Esophagus mucosa (tissue), 1 donor: ENCODE measurements at regions not wholly inside any gene's neighbourhood (a gene's known extent, or its start where the extent isn't known, plus 50 kb on each side); places are given as distances from the start of the nearest gene placed in this dataset.
A peak's percentile ranks its signal among the peaks of the same experiment; 100 is the strongest.

Experiments used
- ATAC-seq: fragments of 200-7000 bp; cut with Tn5 transposase; one replicate; pipeline ENCODE4 v1.9.1; 2020
- donor health status: DM: yes; HTN: yes; CAD: no.

GRCh38 chr9:11749396-11749795 lies 943.8 kb upstream of the TYRP1 start:
- ATAC-seq = no peak

DNA sequence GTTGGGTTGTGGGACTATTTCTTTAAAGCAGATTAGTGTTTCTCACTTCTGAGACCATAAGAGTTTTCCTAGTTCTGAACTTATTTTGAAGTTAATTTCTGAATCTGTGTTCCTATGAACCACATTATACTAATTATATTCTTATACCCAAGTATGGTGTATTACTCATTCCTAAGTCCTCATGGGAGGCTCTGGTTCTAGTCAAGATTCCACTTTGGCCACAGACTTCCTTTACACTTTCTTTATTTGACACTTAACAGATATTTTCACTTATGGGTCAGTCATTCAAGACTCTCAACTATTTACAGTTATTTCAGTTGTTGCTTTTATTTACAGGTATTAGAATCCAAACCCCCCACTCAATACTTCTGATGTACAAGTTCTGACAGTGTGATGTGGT lies 937.2 kb upstream of the TYRP1 start:
- ATAC-seq = no peak

DNA sequence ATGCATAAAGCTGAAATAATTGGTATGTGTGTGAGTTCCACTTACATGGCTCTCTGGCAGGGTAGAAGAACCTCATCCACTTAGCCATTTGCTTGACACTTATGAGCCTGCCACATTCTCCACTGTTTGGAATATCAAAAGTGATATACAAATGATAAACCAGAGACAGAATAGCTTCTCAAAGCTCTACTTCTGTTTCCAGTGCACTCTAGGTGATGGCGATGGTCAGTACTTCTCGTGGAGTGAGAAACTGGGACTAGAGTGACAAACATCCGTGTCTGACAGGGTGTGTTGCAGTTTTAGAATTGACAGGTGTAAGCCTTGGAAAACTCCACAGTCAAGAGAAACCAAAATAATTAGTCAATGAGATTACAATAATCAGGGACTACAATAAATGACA lies 935.8 kb upstream of the TYRP1 start:
- no peak for ATAC-seq

GRCh38 chr9:11758016-11758415 lies 935.2 kb upstream of the TYRP1 start:
- no peak for ATAC-seq

- ATAC-seq = no peak
These were observed 913.2 kb upstream of the TYRP1 start for GRCh38 chr9:11779971-11780370.

- ATAC-seq = no peak
These were observed 900.3 kb upstream of the TYRP1 start for GRCh38 chr9:11792870-11793269.

DNA sequence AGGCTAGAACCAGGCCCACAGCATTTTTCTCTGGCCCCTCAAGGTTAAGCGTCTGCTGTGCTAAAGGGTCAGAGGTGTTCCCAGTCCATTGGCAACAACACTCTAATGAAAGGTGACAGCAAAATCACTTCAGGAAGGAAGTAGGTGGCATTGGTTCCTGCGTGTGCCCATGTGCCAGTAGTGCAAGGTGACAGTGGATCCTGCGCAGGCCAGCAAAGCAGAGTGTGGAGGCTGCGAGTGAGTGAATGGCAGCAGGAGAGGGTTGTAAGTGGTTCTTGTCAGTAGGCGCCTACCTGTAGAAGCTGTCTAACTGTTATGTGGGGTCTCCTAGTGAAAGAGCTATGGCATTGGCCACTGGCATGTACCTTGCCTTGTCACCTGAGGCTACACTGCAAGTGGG lies 898.2 kb upstream of the TYRP1 start:
- ATAC-seq = no peak

GRCh38 chr9:11805969-11806368 lies 887.2 kb upstream of the TYRP1 start:
- no peak for ATAC-seq

- ATAC-seq = no peak
These were observed 871.7 kb upstream of the TYRP1 start for GRCh38 chr9:11821306-11821975.

DNA sequence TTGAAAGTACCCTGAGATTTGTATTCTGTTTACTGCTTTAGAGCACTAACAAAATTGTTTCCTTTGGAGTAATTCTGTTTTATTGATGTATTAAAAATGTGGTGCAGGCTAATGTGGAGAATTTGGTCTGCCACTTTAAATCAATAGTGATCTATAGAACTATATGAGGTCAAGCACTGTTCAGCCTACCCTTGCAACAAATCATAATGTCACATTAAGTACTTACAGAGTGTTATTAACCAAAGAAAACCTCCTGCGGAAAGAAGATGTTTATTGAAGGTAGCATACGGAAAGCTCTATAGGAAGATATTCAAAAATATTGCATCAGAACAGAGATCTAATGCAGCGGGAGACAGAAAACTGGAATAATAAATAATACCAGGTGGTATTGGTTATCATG lies 865.0 kb upstream of the TYRP1 start:
- ATAC-seq = no peak

DNA sequence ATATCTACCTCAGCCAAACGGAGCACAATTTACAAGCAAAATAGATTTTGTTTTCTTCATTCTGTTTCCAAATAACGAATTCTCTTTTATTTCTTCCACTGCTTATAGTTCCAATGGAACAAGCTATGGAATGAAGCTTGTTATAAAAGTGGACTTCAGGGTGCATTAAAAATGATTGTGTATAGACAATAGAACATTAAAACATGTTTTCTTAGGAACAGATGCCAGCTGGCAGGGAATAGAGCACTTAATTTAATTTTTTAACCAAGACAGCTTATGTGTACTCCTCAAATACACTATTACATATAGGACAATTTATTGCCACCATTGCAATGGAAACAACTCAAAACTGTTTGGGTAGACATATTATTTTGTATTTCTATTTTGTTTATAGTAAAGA lies 860.1 kb upstream of the TYRP1 start:
- no peak for ATAC-seq

DNA sequence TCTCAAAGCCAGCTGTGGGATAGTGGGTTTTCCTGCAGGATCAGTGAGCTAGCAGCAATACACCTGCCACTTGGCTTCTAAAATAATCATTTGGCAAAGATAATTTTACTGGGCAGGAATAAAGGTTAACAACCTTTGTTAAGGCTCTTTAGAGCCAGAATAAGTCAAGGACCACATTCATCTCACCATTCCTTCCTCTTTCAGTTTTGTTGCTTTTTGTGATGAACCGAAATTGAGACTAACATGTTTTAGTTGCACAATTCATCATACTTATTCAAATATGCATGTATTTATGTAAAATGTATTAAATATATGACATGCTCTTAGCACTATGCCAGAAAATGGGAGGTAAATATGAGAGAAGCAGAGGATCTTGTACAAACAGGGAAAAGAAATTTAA lies 824.4 kb upstream of the TYRP1 start:
- ATAC-seq = no peak

DNA sequence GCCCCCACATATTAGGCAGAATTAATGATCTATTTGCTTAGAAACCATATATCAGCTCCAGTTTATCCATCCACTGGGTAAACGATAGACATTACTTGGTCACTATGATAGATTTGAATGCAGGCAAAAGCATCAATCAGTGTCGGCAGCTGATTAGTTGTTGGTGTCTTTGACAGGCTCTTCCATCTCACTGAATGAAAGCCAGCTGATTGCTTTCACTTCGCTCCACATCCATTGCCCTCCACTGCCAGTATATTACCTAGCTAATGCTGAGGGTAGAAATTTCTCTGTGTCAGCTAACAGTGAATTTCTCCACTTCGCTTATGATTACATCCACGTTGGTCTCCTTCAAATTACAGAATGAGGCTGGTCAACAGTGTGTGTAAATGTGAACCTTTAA lies 821.3 kb upstream of the TYRP1 start:
- ATAC-seq = no peak

- no peak for ATAC-seq
These were observed 820.7 kb upstream of the TYRP1 start for GRCh38 chr9:11872471-11872870.

- no peak for ATAC-seq
These were observed 818.8 kb upstream of the TYRP1 start for GRCh38 chr9:11874414-11874813.

- no peak for ATAC-seq
These were observed 800.8 kb upstream of the TYRP1 start for GRCh38 chr9:11892401-11892800.

DNA sequence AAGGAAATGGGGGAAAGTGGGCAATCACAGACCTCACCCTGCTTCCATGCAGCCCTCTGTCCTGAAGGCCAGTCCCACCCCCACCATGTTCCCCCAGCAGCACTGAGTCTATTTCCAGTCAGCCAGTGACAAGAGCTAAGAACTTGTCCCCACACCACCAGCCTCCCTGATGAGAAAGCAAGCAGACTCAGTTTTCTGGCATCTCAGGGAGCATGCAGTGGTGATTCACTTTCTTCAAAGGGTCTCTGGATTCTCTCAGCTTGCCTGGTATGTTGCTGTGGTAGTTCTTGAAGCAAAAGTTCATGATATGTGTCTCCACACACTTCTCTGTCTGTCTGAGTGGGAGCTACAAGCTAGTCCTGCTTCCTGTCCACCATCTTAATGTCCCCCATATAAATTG lies 799.9 kb upstream of the TYRP1 start:
- no peak for ATAC-seq

GRCh38 chr9:11894136-11894535 lies 799.0 kb upstream of the TYRP1 start:
- ATAC-seq = no peak

- ATAC-seq = no peak
These were observed 790.6 kb upstream of the TYRP1 start for GRCh38 chr9:11902610-11903009.

DNA sequence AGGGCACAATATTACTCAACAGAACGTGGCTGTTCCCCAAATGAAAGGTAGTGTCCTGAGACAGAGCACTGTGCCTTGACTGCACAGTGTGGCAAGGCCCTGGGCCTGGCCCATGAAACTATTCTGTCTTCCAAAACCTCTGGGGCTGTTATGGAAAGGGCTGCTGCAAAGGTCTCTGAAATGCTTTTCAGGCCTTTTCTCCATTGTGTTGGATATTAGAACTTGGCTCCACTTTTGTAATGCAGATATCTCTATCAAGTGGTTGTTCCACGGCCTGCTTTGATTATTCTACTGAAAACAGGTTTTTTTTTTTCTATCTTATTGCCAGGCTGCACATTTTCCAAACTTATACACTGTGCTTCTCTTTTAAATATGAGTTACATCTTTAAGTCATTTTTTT lies 777.5 kb upstream of the TYRP1 start:
- no peak for ATAC-seq

GRCh38 chr9:11928871-11929321 lies 764.3 kb upstream of the TYRP1 start:
- no peak for ATAC-seq

- ATAC-seq = no peak
These were observed 762.1 kb upstream of the TYRP1 start for GRCh38 chr9:11931109-11931508.

GRCh38 chr9:11931751-11932150 lies 761.4 kb upstream of the TYRP1 start:
- ATAC-seq = no peak

DNA sequence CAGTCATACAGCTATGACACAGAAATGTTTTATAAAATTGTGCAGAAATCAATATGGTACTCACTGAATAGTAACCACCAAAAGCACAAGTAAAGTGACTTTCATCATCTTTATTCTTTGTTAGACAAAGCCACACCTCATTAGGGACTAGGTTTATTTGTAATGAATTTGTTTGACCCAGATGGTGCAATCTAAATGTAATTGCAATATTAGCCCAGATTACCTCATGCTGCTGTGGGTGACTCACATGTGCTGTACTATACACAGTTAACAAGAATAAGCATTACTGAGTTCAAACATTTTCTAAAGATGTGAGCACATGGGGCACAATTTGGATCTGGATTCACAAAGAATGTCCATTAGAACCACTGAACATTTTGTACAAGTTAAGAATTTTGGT lies 759.3 kb upstream of the TYRP1 start:
- ATAC-seq = peak; percentile 74

- ATAC-seq = no peak
These were observed 746.7 kb upstream of the TYRP1 start for GRCh38 chr9:11946531-11946930.
